ENCODE measurements at regions not wholly inside any gene's neighbourhood (a gene's known extent, or its start where the extent isn't known, plus 50 kb on each side); places are given as distances from the start of the nearest gene placed in this dataset.

GRCh38 chr1:239558559-239558958 lies 172.2 kb downstream of the CHRM3 start:
- intact Hi-C loops (cut with micrococcal nuclease), result no loop called here
- CTCF ChIA-PET, result interaction anchor here (0.6 kb wide), 1 partner anchor 11 kb away, joined by 3 read pairs; no protein-coding TSS in a partner anchor
- H3K36me3 Mint-ChIP-seq (ENCODE audit: low read depth), result no peaks in the 10 kb centered on the region
- no peaks in the 10 kb centered on the region for H3K9me3 Mint-ChIP-seq
- TF ChIP-seq CTCF (IDR thresholded peaks at IDR 0.05), result no peak
- ATAC-seq (no peak), DNase-seq (no peak)
- no peak overlapping the region for H3K4me3 Mint-ChIP-seq
- no peaks in the 10 kb centered on the region for H3K27me3 Mint-ChIP-seq
- H3K4me1 Mint-ChIP-seq (ENCODE audit: low read depth), result peaks cover 11% of the 10 kb centered on the region
- POLR2A ChIA-PET, result no interaction called here
- no peak overlapping the region for H3K27ac Mint-ChIP-seq

- Mint-ChIP-seq H3K27me3 (no peaks in the 10 kb centered on the region), H3K9me3 (no peaks in the 10 kb centered on the region), H3K36me3 (ENCODE audit: low read depth) (no peaks in the 10 kb centered on the region), H3K27ac (no peak overlapping the region), H3K4me1 (ENCODE audit: low read depth) (peaks cover 11% of the 10 kb centered on the region), H3K4me3 (no peak overlapping the region)
- no peak for TF ChIP-seq CTCF (IDR thresholded peaks at IDR 0.05)
- POLR2A ChIA-PET, result no interaction called here
- DNase-seq (no peak), ATAC-seq (peak; percentile 77)
- CTCF ChIA-PET, result interaction anchor here (0.6 kb wide), 1 partner anchor 11 kb away, joined by 3 read pairs; no protein-coding TSS in a partner anchor
- intact Hi-C loops (cut with micrococcal nuclease), result no loop called here
Measured at GRCh38 chr1:239558991-239559390, 172.6 kb downstream of the CHRM3 start.

- H3K4me1 Mint-ChIP-seq (ENCODE audit: low read depth), result peaks cover 11% of the 10 kb centered on the region
- ChIA-PET CTCF (no interaction called here), POLR2A (no interaction called here)
- no peak for TF ChIP-seq CTCF (IDR thresholded peaks at IDR 0.05)
- H3K9me3 Mint-ChIP-seq, result no peaks in the 10 kb centered on the region
- no peak for DNase-seq
- H3K36me3 Mint-ChIP-seq (ENCODE audit: low read depth), result no peaks in the 10 kb centered on the region
- no peak for ATAC-seq
- H3K4me3 Mint-ChIP-seq, result no peak overlapping the region
- H3K27ac Mint-ChIP-seq, result no peak overlapping the region
- no peaks in the 10 kb centered on the region for H3K27me3 Mint-ChIP-seq
- intact Hi-C loops (cut with micrococcal nuclease), result no loop called here
Measured at GRCh38 chr1:239560921-239561320, 174.6 kb downstream of the CHRM3 start.

GRCh38 chr1:239562095-239562494 lies 175.7 kb downstream of the CHRM3 start:
- no peaks in the 10 kb centered on the region for H3K27me3 Mint-ChIP-seq
- TF ChIP-seq CTCF (IDR thresholded peaks at IDR 0.05), result no peak
- POLR2A ChIA-PET, result no interaction called here
- CTCF ChIA-PET, result no interaction called here
- no peak overlapping the region for H3K27ac Mint-ChIP-seq
- no peak for ATAC-seq
- no peaks in the 10 kb centered on the region for H3K9me3 Mint-ChIP-seq
- no peak for DNase-seq
- intact Hi-C loops (cut with micrococcal nuclease), result no loop called here
- peaks cover 11% of the 10 kb centered on the region for H3K4me1 Mint-ChIP-seq (ENCODE audit: low read depth)
- no peak overlapping the region for H3K4me3 Mint-ChIP-seq
- no peaks in the 10 kb centered on the region for H3K36me3 Mint-ChIP-seq (ENCODE audit: low read depth)

GRCh38 chr1:239563681-239564080 lies 177.3 kb downstream of the CHRM3 start:
- ChIA-PET CTCF (interaction anchor here (1.4 kb wide), 1 partner anchor 334 kb away, joined by 3 read pairs; no protein-coding TSS in a partner anchor), POLR2A (no interaction called here)
- DNase-seq (no peak), ATAC-seq (no peak)
- no peaks in the 10 kb centered on the region for H3K9me3 Mint-ChIP-seq
- intact Hi-C loops (cut with micrococcal nuclease), result no loop called here
- no peak overlapping the region for H3K4me3 Mint-ChIP-seq
- no peak for TF ChIP-seq CTCF (IDR thresholded peaks at IDR 0.05)
- no peaks in the 10 kb centered on the region for H3K27me3 Mint-ChIP-seq
- no peaks in the 10 kb centered on the region for H3K36me3 Mint-ChIP-seq (ENCODE audit: low read depth)
- no peak overlapping the region for H3K27ac Mint-ChIP-seq
- H3K4me1 Mint-ChIP-seq (ENCODE audit: low read depth), result peaks cover 7% of the 10 kb centered on the region

Measured in activated CD8-positive, alpha-beta T cell treated with anti-CD3 and anti-CD28 coated beads for 36 hours (primary cell).